Occipital lobe (tissue), 1 donor: ENCODE measurements at regions not wholly inside any gene's neighbourhood (a gene's known extent, or its start where the extent isn't known, plus 50 kb on each side); places are given as distances from the start of the nearest gene placed in this dataset.
"Not testable (repeated sequence)": the region's sequence is repeated elsewhere in the genome, so short reads cannot be mapped to it uniquely, and the experiment has no call there.

Experiments used
- DNase-seq: peaks from one replicate; lab custom pipeline; 2025; lab: John Stamatoyannopoulos, UW

DNA sequence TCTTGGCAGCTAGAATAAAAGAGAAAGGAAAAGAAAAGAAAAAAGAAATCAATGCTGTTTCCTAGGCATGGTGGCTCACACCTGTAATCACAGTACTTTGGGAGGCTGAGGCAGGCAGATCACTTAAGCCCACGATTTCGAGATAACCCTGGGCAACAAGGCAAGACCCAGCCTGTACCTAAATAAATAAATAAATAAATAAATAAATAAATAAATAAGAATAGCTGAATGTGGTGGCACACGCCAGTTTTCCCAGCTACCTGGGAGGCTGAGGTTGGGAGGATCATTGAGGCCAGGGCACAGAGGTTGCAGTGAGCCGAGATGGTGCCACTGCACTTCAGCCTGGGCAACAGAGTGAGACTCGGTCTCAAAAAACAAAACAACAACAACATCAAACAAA is 705.0 kb upstream of the SEMA3D start:
- DNase-seq = not testable (repeated sequence)

DNA sequence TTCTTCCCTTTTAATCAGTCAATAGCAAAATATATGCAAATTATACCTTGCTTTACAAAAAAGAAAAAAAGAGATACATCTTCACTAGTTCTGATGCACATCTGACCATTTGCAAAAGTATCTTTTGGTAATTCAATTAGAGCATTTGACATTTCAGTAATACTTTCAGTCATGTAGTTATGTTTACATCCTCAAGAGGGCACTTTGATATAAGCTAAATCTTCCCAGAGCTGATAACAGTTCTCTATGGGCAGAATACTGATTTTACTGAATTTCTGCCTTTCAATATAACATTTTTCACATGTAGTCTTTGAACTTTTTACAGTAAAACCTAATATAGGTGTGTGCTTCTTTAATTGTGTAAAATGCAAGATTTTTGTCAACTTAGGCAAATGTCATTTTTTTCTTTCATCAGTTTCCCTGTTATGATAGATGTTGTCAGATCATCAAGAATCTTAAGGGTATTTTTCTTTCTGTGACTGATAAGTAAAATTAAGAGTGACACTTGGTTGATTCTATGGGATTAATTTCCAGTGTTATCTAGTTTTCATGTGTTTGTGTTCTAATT is 703.5 kb upstream of the SEMA3D start:
- no peak for DNase-seq

DNA sequence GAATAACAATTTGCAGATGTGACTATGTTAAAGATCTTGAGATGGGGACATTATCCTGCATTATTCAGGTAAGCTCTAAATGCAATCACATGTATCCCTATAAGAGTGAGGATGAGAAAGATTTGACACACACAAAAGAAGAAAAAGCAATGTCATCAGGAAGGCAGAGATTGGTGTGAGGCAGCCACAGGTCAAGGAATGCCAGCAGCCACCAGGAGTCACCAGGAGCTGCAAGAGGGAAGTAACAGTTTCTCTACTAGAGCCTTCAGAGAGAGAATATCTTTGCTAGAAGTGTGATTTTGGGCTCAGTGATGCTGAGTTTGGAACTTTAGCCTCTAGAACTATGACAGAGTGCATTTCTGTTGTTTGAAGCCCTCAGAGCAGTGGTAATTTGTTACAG is 700.3 kb upstream of the SEMA3D start:
- DNase-seq = no peak

DNA sequence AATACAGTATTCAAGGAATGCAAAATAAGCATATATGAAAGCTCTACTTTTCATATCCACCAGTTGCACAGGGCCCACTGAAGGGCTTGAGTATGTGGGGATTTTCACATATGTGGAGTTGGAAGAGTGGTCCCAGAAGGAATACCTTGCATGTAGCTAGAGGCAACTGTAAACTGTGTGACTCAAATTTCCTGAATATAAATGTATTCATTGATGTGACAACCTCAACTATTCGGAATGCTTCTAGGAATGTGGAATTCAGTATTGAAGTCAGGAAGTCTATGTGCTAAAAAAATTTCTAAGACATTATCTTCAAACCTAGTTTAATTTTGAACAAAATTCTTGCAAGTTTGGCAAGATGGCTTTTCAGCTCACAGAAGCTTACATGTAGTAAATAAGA is 695.5 kb upstream of the SEMA3D start:
- DNase-seq = no peak

DNA sequence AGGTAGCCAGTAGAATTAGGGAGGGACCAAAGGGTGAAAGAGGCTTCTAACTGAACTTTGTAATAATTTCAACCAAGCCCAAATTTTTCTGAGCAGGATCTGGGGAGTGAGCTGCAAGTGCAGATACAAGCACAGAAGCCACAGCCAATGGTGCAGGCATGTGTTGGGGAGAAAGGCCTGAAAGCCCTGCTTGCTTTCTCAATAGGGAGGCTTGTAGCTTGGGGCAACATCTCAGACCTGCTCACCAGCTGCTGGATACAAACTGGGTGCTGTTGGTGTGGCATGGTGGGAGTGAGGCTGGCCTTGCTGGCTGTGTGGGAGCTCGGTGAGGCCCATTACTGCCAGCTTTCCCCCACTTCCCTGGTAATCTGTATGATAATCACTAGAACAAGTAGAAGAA is 688.5 kb upstream of the SEMA3D start:
- DNase-seq = no peak

DNA sequence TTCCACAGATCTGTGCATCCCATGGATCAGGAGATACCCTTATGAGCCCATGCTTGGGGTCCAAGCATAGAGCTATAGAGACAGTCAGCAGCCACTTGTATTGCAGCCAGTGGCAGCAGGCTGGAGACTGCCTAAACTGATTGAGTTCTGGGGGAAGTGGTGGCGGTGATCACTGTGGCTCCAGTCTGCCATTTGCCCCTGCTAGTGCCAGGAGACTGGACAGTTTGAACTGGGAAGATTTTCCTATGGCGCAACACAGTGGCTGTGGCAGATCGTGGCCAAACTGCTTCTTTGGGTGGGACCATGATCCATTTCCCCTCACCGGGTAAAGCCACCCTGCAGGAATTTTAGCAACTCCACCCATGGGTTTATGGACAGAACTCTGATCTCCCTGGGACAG is 679.7 kb upstream of the SEMA3D start:
- no peak for DNase-seq

DNA sequence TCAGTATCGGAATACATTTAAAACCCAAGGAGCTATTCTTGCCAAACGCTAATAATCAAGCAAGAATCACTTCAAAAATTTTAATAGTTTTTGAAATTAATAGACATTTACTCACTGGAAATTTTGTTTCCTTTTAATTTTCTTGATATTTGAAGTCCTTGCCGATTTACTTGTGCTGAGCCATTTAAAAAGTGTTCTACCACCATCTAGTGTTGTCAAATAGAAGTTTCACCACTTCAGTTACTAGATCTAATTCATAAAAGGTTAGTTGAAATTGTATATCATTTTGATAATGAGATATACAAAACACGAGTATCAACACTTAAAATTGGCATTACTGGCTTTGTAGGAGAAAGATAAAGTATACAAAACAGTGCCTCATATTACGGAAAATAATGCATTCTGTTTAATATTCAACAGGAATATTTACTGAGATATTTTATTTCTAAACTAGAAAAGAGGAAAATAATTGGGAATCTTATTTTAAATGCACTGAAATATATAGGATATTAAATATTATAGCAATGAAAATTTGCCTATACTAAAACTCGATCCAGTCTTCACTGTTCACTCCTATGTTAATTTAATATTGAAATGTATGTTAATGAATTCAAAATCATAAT is 664.8 kb upstream of the SEMA3D start:
- no peak for DNase-seq

DNA sequence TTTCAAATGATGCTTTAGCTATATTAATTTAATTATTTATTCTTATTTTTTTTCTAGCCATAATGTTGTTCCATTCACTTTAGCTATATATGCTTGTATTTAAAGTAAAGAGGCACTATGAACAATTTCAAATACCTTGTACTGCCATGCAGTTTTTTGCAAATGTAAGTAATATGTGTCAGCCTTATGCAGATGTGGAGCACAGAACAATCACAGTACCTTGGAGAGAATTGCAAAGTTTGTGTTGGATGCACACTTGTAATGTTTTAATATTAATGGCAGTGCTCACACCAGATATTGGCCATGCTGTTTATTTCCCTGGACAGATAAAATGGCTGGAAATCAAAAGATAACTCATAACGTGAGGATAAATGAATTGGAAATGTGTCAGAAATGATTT is 663.5 kb upstream of the SEMA3D start:
- DNase-seq = no peak

DNA sequence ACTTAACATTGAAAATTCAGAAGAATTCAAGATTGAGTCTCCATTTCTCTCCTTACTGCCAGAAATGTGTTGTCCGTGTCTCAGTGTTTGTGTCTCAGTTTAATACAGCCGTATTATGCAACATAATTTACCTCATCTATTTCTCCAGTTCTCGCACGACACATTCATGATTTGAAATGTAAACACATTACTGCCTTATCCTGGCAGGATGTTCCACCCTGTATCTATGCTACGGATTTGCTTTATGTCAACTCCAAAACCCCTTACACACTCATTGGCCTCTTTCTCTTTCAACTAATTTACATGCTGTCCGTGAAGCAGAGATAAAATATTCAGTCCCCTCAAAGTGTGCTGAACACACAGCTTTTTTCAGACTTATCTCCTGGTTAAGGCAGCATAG is 653.7 kb upstream of the SEMA3D start:
- DNase-seq = no peak

DNA sequence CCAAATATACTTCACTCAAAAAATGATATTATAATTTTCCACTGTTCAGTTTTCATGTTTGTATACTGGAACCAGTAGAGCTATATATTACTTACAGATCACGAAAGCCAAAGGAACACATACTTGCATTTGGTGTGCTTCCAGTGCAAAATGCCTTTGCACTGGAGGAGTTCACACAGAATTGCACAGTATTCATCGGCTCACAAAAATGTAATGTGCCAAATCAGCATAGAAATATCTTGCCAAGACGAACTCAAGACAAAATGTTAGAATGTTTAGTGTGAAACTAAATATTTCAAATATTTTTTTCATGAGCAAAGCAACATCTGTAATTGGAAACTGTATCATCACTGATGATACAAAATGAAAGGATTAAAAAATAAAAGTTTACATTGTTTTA is 646.2 kb upstream of the SEMA3D start:
- no peak for DNase-seq

DNA sequence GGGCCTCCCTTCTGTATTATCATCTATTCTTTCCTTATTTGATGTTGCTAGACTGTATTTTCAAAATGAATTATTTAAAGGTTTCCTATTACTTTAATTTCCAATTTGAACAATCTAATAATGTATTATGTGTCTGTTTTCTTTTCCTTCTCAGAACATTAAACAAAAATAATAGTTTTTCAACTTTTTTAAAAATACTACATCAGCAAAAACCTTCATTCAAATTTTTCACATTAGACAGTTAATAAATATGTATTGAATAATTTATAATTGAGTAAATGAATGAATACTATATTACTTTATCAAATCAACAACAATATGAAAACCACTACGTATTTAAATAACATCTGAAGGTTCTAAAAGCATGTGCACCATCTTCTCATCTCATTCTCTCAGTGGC is 644.1 kb upstream of the SEMA3D start:
- no peak for DNase-seq

DNA sequence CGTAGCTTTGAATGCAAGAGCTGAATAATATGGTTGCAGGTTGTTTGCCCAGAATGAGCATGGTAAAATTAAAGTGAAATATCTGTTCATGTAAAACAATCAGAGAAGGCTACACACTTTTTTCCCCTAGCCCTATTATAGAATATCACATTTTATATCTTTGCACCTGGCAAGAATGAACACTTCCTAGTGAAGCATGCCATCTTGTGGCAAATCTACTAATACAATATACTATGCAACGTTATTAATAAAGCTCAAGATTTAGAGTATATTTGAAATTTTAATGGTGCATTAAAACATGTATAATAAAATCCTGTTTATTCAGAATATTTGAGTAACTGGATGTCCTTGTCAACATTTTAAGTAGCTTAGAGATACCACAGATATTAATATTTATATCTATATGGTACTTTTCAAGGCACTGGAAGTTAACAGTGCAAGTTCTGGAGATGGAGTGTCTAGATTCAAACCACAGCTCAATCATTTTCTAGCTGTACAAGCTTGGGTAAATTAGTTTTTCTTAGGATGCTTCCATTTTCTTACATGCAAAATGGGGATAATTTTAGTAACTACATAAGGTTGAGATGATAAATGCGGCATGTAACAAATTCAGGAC is 643.1 kb upstream of the SEMA3D start:
- DNase-seq = no peak

DNA sequence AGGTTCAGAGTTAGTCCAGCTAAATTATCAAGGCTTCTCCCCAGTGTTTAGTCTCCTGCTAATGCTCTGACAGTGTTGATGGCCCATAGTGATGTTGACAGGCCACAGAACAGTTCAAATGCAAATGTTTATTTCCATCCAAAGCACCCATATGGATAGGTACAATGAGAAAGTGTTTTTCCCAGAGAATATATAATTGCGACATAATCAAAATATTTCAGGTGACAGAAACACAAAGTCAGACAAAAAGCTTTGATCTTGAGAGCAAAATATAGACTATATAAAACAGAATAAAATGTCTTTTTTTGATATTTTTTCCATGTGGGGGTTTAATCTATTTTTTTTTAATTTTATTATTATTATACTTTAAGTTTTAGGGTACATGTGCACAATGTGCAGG is 642.3 kb upstream of the SEMA3D start:
- DNase-seq = no peak

DNA sequence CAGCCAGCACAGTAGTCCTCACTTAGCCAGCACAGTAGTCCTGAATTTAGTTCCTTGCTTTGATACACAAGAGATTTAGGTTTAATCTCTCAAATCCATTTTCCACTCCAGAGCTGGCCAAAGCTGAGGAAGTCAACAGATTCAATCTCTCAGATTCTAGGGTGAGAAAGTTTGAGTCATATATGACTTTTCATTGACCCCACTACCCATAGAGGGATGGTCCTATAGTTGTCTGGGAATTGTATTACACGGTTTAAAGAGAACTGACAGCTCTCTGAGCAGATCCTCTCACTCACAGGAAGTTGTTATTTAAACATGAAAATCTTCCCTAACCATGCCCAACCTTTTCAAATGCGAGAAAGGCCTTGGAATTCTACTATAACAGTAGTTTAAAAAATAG is 641.8 kb upstream of the SEMA3D start:
- no peak for DNase-seq

DNA sequence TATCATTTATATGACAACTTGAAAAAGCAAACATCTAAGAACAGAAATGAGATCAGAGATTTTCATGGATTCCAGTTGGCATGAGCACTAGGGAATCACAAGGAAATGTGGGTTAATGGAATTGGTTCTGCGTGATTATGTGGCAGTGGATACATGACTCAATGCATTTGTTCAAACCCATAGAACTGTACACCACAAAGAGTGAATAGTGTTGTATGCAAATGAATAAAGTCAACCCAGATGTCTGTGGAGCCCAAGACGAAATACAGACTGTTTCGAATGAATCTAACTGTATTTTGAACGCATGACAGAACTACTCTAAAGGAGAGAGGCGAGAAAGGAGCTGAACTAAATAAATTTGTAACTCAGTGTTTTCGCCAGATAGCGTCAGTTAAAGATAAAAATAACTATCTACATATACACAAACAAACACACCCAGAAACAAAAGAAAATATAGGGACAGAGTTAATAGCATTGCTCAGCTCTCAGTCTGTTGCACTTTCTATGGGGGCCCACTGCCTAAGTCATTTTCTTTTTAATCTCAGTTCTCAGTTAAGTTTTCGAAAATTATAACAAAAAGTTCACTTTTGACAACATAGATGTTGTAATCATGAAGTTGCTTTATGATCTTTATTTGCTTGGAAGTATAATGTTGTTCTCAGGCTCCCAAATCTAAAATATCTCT is 636.7 kb upstream of the SEMA3D start:
- DNase-seq = no peak

DNA sequence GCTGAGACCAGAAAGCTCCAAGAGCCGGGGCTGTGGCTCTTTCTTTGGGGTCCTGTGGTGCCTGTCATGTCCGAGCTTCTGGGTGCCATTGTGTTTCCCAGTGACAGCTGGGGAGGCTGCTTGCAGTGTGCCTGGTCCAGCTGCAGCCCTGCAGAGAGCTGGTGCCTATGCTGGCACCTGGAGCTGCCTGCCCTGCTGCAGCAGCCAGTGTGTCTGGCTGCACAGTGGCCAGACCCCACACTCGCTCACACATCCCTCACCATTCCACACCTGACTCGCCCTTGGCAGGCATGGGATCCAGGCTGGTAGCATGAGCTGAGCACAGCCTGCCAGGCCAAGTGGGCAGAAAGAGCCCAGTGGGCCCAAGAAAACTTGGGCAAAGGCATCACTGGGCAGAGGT is 635.1 kb upstream of the SEMA3D start:
- no peak for DNase-seq

DNA sequence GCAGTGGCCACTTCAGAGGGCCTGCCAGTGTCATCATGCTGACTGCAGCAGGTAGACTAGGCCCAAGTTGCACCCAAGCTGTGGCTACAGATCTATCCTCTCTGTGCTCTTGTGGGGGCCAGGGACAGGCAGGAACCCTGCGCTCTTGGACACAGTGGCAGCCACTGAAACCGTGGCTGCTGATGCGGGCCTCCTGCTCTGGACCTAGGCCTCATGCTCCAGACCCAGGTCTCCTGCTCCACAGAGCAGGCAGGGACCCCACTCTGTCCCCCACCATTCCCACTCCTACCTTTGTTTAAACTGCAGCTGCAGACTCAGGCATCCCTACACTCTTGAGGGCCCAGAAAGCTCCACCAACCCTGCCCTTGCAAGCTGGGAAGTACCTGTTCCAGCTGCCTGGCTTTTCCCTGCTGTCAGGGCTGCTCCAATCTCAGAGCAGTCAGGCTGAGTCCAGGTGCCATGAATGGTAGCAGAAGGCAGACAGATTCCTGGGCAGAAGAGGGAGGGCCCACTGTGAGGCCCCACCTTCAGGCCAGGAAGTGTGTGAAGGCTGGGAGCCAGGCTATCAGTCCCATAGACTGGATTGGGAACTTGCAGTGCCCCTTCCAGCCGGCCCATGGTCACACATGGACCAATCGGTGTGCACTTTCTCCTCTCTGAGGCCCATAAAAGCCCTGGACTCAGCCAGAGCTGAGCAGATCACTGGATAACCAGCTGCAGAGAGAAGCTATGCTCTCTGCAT is 634.0 kb upstream of the SEMA3D start:
- DNase-seq = no peak

DNA sequence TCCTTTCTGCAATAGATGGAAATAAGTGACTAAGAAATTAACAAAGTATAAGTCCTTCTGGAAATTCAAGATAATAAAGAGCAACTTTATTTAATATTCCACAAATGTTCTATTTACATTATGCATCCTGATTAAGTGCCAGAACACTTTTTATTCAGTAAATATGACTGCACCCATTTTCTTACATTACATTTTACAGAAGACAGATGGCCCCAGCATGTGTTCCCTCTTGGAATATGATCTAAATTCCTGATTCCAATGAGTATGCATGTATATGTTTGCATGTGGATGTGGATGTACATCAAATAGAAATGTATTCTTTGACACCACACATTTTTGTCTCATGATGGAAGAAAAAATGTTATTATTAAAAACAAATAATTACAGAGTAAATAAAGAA is 628.7 kb upstream of the SEMA3D start:
- no peak for DNase-seq

DNA sequence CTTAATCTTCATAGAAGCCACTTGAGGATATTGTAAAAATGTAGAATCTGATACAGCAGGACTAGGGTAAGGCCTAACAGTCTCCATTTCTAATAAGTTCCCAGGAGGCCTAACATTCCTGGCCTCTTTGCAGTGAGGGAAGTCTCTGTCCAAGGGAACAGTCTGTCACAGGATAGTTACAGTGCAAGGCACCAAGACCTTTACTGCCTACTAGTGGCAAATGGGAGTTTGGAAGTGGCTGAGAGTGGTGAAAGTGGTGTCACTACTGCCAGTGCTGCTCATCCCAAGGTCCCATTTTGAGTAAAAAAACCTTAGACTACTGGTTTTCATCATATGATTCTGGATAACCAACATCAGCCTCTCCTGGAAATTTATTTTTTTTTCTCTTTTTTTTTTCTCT is 619.5 kb upstream of the SEMA3D start:
- DNase-seq = no peak

DNA sequence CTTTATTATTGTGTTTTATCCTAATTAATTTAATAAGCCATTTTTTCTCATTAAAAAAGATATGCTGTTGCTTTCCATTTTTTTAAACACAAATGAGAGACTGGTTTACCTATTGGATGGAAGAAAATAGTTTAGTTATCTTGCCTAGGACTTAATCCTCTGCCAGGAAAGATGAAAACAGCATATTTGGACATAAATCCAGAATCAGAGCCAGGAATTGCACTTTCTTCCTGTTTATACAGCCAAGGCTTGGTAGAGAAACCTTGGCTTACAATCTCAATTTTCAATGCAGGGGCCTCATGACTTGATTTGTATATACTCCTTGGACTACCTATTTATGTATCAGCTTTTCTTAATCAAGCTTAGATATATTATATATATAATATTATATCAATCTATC is 618.8 kb upstream of the SEMA3D start:
- no peak for DNase-seq

DNA sequence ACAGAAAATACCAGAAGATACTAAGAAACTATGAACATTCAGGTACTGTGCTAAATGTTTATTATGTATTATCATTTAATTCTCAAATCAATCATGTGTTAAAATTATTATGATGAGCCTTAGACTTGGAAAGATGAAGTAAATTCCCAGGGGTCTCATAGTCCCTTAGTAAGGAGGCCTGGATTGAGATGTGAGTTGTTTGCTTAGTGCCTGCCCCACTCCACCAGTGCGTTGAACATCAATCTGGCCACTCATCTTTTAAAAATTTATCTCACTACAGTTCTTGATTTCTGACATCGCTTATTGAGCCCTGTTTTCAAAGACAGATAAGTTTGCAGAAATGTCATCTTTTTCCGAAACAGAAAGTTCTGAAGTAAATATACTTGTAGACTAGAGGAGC is 618.4 kb upstream of the SEMA3D start:
- no peak for DNase-seq

DNA sequence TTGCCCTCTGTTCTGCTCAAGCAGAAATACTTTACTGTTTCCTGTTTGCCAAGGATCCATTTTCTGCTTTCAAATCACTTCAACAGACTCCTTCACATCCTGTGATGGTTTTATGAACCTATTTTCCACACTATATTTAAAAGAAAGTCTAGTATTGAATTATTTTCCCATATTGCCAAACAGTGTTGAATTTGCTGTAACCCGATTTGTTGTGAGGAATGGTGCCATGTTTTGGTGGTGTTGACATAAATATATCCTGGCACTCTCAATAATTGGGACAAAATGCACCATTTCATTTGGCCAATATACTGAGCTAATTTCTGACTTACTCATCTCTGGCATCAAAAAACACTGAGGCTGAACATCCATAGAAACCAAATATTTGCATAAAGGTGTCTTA is 615.4 kb upstream of the SEMA3D start:
- no peak for DNase-seq
